Stomach (tissue), 4 donors: ENCODE measurements at regions not wholly inside any gene's neighbourhood (a gene's known extent, or its start where the extent isn't known, plus 50 kb on each side); places are given as distances from the start of the nearest gene placed in this dataset.

ENCODE experiments used
- EP300 ChIP-seq: sonication (generic); formaldehyde crosslinking; IDR thresholded peaks from one replicate; pipeline ENCODE4 v1.6.1; 2017; ENCODE audit warnings: antibody characterized with exemption
- POLR2A ChIP-seq, 4 donors: fragments of 450-650 bp; IDR thresholded peaks; one replicate each; pipeline ENCODE4 v1.6.1; 2016; ENCODE audit warnings: antibody characterized with exemption in 4 of 4, control low read depth in 2 of 4, mild to moderate bottlenecking in 1 of 4, moderate library complexity in 1 of 4
- POLR2AphosphoS5 ChIP-seq, 3 donors: sonication (generic); formaldehyde crosslinking; IDR thresholded peaks; one replicate each; pipeline ENCODE4 v1.6.1; 2016; ENCODE audit warnings: antibody characterized with exemption in 3 of 3
- TF ChIP-seq, protein P1 (sequence below), 7 experiments: fragments of 450-650 bp in 4 of 7; fragments of 200-600 bp in 3 of 7; sonication (generic) in 3 of 7; IDR thresholded peaks; one replicate each; pipeline ENCODE4 v1.5.1; 2016 to 2019; ENCODE audit warnings: antibody characterized with exemption in 7 of 7, control low read depth in 2 of 7, mild to moderate bottlenecking in 1 of 7

DNA sequence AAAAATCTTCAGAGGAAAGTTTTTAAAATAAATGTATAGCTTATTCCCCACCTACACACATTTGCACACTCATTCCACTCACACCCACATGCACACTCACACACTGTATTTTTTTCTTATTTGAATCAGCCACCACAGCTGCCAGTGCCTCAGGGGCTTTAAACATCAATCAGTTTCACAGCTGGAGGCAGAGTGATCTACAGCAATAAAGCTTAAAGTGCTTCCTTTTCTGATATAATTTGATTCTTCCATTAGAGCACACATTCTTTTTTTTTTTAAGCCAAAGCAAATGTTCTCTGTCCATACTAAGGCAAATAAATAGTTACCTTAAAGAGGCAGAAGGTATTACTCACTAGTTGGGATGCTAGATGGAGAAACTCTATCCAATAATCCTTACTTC lies 498.8 kb upstream of the POU3F2 start:
- TF ChIP-seq POLR2A (IDR thresholded peaks at IDR 0.05) (no peak), POLR2AphosphoS5 (IDR thresholded peaks at IDR 0.05) (no peak), EP300 (no peak)
- TF ChIP-seq, protein P1, sequence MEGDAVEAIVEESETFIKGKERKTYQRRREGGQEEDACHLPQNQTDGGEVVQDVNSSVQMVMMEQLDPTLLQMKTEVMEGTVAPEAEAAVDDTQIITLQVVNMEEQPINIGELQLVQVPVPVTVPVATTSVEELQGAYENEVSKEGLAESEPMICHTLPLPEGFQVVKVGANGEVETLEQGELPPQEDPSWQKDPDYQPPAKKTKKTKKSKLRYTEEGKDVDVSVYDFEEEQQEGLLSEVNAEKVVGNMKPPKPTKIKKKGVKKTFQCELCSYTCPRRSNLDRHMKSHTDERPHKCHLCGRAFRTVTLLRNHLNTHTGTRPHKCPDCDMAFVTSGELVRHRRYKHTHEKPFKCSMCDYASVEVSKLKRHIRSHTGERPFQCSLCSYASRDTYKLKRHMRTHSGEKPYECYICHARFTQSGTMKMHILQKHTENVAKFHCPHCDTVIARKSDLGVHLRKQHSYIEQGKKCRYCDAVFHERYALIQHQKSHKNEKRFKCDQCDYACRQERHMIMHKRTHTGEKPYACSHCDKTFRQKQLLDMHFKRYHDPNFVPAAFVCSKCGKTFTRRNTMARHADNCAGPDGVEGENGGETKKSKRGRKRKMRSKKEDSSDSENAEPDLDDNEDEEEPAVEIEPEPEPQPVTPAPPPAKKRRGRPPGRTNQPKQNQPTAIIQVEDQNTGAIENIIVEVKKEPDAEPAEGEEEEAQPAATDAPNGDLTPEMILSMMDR (IDR thresholded peaks at IDR 0.05) = no peak
